22Rv1 (cell line): ENCODE measurements at regions not wholly inside any gene's neighbourhood (a gene's known extent, or its start where the extent isn't known, plus 50 kb on each side); places are given as distances from the start of the nearest gene placed in this dataset.

Experiments used
- H3K27ac ChIP-seq: fragments of 450-650 bp; 2 replicates; pipeline ENCODE4 v1.5.1; 2017
- CTCF ChIP-seq: fragments of 450-650 bp; IDR thresholded peaks from 2 replicates; pipeline ENCODE4 v1.5.1; 2017; ENCODE audit warnings: mild to moderate bottlenecking
- ZFX ChIP-seq: fragments of 450-650 bp; IDR thresholded peaks from 2 replicates; pipeline ENCODE4 v1.6.1; 2017; ENCODE audit warnings: antibody characterized with exemption, borderline replicate concordance

GRCh38 chr9:80086386-80086785 lies 514.6 kb downstream of the TLE4 start:
- TF ChIP-seq ZFX = no peak
- TF ChIP-seq CTCF = no peak
- H3K27ac ChIP-seq = no peak overlapping the region

- no peak overlapping the region for H3K27ac ChIP-seq
- TF ChIP-seq CTCF (no peak), ZFX (no peak)
Observed at GRCh38 chr9:80085668-80086067, 513.9 kb downstream of the TLE4 start.

GRCh38 chr9:80082213-80082612 lies 510.4 kb downstream of the TLE4 start:
- TF ChIP-seq CTCF = no peak
- TF ChIP-seq ZFX = no peak
- no peak overlapping the region for H3K27ac ChIP-seq

GRCh38 chr9:80078826-80079225 lies 507.1 kb downstream of the TLE4 start:
- TF ChIP-seq ZFX (no peak), CTCF (no peak)
- H3K27ac ChIP-seq = no peak overlapping the region

- H3K27ac ChIP-seq = no peak overlapping the region
- no peak for TF ChIP-seq CTCF
- TF ChIP-seq ZFX = no peak
Observed at GRCh38 chr9:80077059-80077458, 505.3 kb downstream of the TLE4 start.

GRCh38 chr9:80076162-80076561 lies 504.4 kb downstream of the TLE4 start:
- H3K27ac ChIP-seq = no peak overlapping the region
- TF ChIP-seq ZFX = no peak
- no peak for TF ChIP-seq CTCF

- no peak overlapping the region for H3K27ac ChIP-seq
- TF ChIP-seq ZFX = no peak
- no peak for TF ChIP-seq CTCF
Observed at GRCh38 chr9:80074439-80074838, 502.7 kb downstream of the TLE4 start.
